Glutamatergic neuron (in vitro differentiated cells): ENCODE measurements at regions not wholly inside any gene's neighbourhood (a gene's known extent, or its start where the extent isn't known, plus 50 kb on each side); places are given as distances from the start of the nearest gene placed in this dataset.

ENCODE experiments used
- DNase-seq: peaks from one replicate; pipeline ENCODE4 v3.0.0; 2022
- H3K27ac Mint-ChIP-seq: one replicate; pipeline ENCODE4 v1.8.0; 2020; ENCODE audit warnings: mild to moderate bottlenecking, mixed read lengths, inconsistent platforms; ENCODE audit not compliant: unreplicated experiment
- H3K27me3 Mint-ChIP-seq: one replicate; pipeline ENCODE4 v1.8.0; 2020; ENCODE audit warnings: mild to moderate bottlenecking, moderate library complexity, mixed read lengths, inconsistent platforms; ENCODE audit not compliant: unreplicated experiment
- H3K36me3 Mint-ChIP-seq: one replicate; pipeline ENCODE4 v1.8.0; 2020; ENCODE audit warnings: mild to moderate bottlenecking, mixed read lengths, inconsistent platforms; ENCODE audit not compliant: unreplicated experiment
- H3K4me1 Mint-ChIP-seq: one replicate; pipeline ENCODE4 v1.8.0; 2020; ENCODE audit warnings: mild to moderate bottlenecking, low read depth, mixed read lengths, inconsistent platforms; ENCODE audit not compliant: unreplicated experiment
- H3K4me3 Mint-ChIP-seq: one replicate; pipeline ENCODE4 v1.8.0; 2020; ENCODE audit warnings: mild to moderate bottlenecking, mixed read lengths, inconsistent platforms; ENCODE audit not compliant: unreplicated experiment
- H3K9me3 Mint-ChIP-seq: one replicate; pipeline ENCODE4 v1.8.0; 2020; ENCODE audit warnings: mild to moderate bottlenecking, moderate library complexity, mixed read lengths, inconsistent platforms; ENCODE audit not compliant: unreplicated experiment
- TF ChIP-seq, protein P1 (sequence below): fragments of 200-600 bp; sonication (generic); IDR thresholded peaks from one replicate; pipeline ENCODE4 v1.5.0; 2021; ENCODE audit not compliant: partially characterized antibody, unreplicated experiment

DNA sequence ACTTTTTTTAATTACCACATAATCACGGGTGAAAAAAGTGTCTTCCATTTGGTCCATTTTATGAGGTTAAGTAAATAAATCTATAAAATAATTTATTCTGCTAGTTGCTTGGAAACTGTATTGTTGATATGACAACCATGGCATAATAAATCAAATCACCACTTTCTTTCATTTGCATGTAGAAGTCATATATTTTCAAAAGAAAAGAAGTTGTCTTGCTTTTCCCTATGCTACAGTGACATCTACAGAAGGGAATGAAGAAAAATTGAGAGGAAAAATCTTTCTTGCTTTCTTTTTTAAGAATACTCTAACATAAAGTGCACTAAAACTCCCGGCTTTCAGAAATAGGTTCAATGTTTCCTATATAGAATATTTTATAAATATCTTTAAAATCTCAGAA lies 228.5 kb downstream of the ZBBX start:
- no peaks in the 10 kb centered on the region for H3K27me3 Mint-ChIP-seq
- H3K27ac Mint-ChIP-seq = no peak overlapping the region
- no peaks in the 10 kb centered on the region for H3K9me3 Mint-ChIP-seq
- TF ChIP-seq, protein P1, sequence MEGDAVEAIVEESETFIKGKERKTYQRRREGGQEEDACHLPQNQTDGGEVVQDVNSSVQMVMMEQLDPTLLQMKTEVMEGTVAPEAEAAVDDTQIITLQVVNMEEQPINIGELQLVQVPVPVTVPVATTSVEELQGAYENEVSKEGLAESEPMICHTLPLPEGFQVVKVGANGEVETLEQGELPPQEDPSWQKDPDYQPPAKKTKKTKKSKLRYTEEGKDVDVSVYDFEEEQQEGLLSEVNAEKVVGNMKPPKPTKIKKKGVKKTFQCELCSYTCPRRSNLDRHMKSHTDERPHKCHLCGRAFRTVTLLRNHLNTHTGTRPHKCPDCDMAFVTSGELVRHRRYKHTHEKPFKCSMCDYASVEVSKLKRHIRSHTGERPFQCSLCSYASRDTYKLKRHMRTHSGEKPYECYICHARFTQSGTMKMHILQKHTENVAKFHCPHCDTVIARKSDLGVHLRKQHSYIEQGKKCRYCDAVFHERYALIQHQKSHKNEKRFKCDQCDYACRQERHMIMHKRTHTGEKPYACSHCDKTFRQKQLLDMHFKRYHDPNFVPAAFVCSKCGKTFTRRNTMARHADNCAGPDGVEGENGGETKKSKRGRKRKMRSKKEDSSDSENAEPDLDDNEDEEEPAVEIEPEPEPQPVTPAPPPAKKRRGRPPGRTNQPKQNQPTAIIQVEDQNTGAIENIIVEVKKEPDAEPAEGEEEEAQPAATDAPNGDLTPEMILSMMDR = no peak
- peaks cover 11% of the 10 kb centered on the region for H3K36me3 Mint-ChIP-seq
- no peak overlapping the region for H3K4me3 Mint-ChIP-seq
- DNase-seq = no peak
- no peaks in the 10 kb centered on the region for H3K4me1 Mint-ChIP-seq

DNA sequence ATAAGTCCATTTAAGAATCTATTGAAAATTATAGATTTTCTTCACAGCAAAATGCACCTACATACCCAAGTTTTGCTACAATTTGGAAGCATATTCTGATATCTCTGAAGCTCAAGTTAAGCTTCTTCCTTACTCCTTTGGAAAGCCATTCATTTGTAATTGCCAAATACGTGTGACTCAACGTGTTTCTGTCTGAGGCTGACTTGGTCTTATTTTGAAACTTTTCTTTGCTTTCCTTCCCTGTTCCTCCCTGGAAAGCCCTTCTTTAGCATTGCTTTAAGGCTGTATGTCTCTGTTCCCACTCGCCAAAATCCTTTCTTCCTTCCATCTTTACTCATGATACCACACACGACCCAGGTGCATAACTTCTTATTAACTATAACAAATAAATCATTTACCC lies 232.0 kb downstream of the ZBBX start:
- H3K9me3 Mint-ChIP-seq = peaks cover 1% of the 10 kb centered on the region
- H3K27me3 Mint-ChIP-seq = no peaks in the 10 kb centered on the region

DNA sequence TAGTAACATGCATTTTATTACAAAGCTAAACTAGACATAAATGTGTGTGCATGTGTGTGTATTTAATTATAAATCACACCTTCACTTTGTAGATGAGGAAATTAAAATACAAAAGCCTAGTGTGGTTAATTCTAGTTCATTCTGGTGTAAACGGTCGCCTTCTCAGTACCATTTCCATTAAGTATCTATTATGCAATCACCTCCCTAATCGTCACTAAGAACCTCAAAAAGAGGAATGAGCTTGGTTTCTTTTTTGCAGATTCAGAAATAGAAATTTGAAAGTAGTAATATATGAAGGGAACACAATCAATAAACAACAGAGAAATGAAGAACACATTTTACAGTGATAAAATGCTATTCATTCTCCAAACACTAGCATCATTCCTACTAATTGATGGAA lies 233.2 kb downstream of the ZBBX start:
- Mint-ChIP-seq H3K27me3 (no peaks in the 10 kb centered on the region), H3K27ac (no peak overlapping the region), H3K4me1 (no peaks in the 10 kb centered on the region), H3K4me3 (no peak overlapping the region), H3K36me3 (no peaks in the 10 kb centered on the region), H3K9me3 (peaks cover 1% of the 10 kb centered on the region)
- TF ChIP-seq, protein P1 = no peak
- no peak for DNase-seq

More for the DNA sequence above, 232.0 kb downstream of the ZBBX start:
- Mint-ChIP-seq H3K27ac (no peak overlapping the region), H3K36me3 (no peaks in the 10 kb centered on the region), H3K4me1 (no peaks in the 10 kb centered on the region), H3K4me3 (no peak overlapping the region)
- TF ChIP-seq, protein P1 = no peak
- DNase-seq = no peak

DNA sequence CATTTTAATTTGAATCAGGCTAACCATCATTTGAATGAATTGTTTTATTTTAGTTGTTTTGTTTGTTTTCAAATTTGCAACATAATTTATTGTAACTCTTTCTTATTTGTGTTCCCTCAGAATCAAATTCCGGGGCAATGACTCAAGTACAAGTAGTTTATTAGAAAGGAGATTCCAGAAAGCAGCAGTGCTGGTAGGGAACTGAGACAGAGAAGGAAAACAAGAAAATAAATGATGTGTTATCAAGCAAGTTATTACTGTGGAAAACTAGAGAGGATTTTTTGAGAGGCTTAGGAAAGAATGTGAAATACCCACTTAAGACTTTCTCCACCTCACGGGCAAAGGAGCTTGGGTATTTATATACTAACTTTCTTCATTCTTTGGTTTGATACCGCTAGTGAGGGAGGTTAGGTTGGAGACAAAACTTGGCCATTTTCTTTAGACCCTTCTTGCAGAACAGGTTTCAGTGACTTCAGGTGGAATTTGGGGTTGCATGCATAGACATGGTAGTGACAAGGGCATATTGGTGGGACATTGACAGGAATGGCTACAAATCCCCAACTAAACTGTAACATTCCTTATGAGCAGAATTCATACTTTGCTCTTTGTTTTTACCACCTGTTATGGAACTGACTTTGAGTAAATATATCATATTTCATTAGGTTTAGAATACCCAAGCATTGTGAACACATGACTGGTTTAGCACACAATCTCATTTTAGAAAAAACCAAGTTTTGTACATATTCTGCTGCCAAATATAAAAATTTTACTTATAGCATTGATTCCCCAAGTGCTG lies 254.3 kb downstream of the ZBBX start:
- no peaks in the 10 kb centered on the region for H3K9me3 Mint-ChIP-seq
- no peak for DNase-seq
- H3K4me1 Mint-ChIP-seq = no peaks in the 10 kb centered on the region
- H3K27me3 Mint-ChIP-seq = peaks cover 1% of the 10 kb centered on the region
- H3K4me3 Mint-ChIP-seq = no peak overlapping the region
- H3K36me3 Mint-ChIP-seq = no peaks in the 10 kb centered on the region
- no peak overlapping the region for H3K27ac Mint-ChIP-seq
- TF ChIP-seq, protein P1 = no peak

DNA sequence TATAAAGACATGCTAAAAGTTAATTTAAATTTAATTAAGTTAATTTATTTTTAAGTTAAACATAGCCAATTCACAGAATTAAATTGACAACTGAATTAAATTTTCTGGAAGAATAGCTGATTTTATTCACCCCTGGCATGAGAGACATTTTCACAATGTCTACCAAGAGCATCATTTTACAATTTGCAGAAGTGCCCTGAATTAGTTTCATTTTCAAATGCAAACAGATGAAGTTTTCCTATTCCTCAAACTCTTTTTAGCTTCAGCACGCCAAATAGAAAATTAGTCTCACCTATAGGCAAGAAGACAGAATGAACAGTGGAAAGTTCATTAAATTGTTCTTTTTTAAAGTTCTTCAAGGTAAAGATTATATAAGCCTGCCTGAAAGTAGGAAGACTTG lies 259.3 kb downstream of the ZBBX start:
- DNase-seq = no peak
- H3K4me1 Mint-ChIP-seq = no peaks in the 10 kb centered on the region
- no peak overlapping the region for H3K27ac Mint-ChIP-seq
- H3K4me3 Mint-ChIP-seq = no peak overlapping the region
- TF ChIP-seq, protein P1 = no peak
- peaks cover 1% of the 10 kb centered on the region for H3K27me3 Mint-ChIP-seq
- H3K9me3 Mint-ChIP-seq = no peaks in the 10 kb centered on the region
- H3K36me3 Mint-ChIP-seq = no peaks in the 10 kb centered on the region
